AG04450 (cell line): ENCODE measurements at regions not wholly inside any gene's neighbourhood (a gene's known extent, or its start where the extent isn't known, plus 50 kb on each side); places are given as distances from the start of the nearest gene placed in this dataset.

ENCODE experiments used
- CTCF ChIA-PET: fragments of 300-600, 350-600 bp; formaldehyde crosslinking; extraction: SDS; loops from one replicate; lab custom pipeline; 2022; ENCODE audit warnings: antibody characterized with exemption, inconsistent platforms; lab: Charles Lee
- POLR2A ChIA-PET: fragments of 350-600 bp; formaldehyde crosslinking; extraction: SDS; loops from one replicate; lab custom pipeline; 2021; ENCODE audit warnings: antibody characterized with exemption, inconsistent platforms; lab: Yijun Ruan, JAX
- DNase-seq: peaks from one replicate; pipeline ENCODE4 v3.0.0-alpha.2; 2011; ENCODE audit warnings: low read depth, low spot score
- H3K27ac ChIP-seq: one replicate; pipeline ENCODE4 v1.5.1; 2012; ENCODE audit warnings: low read depth, low read length, control low read depth
- H3K27me3 ChIP-seq: one replicate; pipeline ENCODE4 v1.6.0; 2012; ENCODE audit warnings: low read length; ENCODE audit not compliant: control insufficient read depth, insufficient read depth
- H3K4me3 ChIP-seq: 2 replicates; pipeline ENCODE4 v1.5.1; 2011; ENCODE audit warnings: mild to moderate bottlenecking, low read depth, low read length, control low read depth
- H3K9me3 ChIP-seq: 2 replicates; pipeline ENCODE4 v1.5.1; 2012; ENCODE audit warnings: low read length; ENCODE audit not compliant: control insufficient read depth, insufficient read depth
- TF ChIP-seq, protein P1 (sequence below): IDR thresholded peaks from 2 replicates; pipeline ENCODE4 v1.5.1; 2011; ENCODE audit warnings: low read depth, low read length, control low read depth, inconsistent platforms

DNA sequence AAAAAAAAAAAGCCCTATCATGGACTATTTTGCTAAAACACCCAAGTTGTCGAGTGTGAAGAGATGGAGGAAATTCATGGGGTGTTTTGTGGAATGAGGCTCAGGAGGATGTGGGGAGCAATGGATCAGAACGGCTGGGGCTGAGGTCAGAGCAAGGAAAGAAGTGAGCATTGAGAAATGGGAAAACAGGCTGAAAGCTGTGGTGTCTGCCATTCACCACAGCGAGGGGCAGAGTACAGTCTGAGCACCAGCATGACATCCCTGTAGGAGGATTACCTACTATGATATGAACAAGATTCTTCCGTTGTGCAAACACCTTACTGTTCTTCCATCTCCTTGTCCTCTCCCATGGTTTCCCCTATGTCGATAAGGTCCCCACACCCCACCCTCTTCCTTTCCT lies 193.1 kb downstream of the TMEM114 start:
- DNase-seq = no peak
- Histone ChIP-seq H3K9me3 (peaks cover 25% of the 10 kb centered on the region), H3K4me3 (no peak overlapping the region), H3K27me3 (no peaks in the 10 kb centered on the region), H3K27ac (no peak overlapping the region)
- POLR2A ChIA-PET = no interaction called here
- TF ChIP-seq, protein P1, sequence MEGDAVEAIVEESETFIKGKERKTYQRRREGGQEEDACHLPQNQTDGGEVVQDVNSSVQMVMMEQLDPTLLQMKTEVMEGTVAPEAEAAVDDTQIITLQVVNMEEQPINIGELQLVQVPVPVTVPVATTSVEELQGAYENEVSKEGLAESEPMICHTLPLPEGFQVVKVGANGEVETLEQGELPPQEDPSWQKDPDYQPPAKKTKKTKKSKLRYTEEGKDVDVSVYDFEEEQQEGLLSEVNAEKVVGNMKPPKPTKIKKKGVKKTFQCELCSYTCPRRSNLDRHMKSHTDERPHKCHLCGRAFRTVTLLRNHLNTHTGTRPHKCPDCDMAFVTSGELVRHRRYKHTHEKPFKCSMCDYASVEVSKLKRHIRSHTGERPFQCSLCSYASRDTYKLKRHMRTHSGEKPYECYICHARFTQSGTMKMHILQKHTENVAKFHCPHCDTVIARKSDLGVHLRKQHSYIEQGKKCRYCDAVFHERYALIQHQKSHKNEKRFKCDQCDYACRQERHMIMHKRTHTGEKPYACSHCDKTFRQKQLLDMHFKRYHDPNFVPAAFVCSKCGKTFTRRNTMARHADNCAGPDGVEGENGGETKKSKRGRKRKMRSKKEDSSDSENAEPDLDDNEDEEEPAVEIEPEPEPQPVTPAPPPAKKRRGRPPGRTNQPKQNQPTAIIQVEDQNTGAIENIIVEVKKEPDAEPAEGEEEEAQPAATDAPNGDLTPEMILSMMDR = no peak
- CTCF ChIA-PET = no interaction called here

DNA sequence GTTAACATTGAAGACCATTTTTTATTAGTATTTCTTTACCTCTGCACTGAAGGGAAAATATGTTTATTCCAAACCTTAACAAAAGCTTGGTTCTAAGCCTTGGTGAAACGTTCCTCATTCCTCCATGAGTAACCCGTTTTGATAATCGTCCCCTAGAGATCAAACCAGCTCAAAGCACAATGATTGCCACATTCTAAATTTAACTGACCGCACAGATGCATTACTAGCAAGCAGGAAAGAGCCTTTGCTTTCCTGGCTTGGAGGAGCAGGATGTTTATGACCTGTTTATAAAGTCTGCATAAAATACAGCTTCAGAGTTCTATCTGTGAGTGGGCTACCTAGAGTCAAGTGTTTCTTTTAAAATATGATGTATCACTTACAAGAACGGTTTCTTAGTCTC lies 193.8 kb downstream of the TMEM114 start:
- no peaks in the 10 kb centered on the region for H3K27me3 ChIP-seq
- no peak for DNase-seq
- POLR2A ChIA-PET = no interaction called here
- no peak overlapping the region for H3K27ac ChIP-seq
- CTCF ChIA-PET = no interaction called here
- TF ChIP-seq, protein P1 = no peak
- no peak overlapping the region for H3K4me3 ChIP-seq
- peaks cover 19% of the 10 kb centered on the region for H3K9me3 ChIP-seq

DNA sequence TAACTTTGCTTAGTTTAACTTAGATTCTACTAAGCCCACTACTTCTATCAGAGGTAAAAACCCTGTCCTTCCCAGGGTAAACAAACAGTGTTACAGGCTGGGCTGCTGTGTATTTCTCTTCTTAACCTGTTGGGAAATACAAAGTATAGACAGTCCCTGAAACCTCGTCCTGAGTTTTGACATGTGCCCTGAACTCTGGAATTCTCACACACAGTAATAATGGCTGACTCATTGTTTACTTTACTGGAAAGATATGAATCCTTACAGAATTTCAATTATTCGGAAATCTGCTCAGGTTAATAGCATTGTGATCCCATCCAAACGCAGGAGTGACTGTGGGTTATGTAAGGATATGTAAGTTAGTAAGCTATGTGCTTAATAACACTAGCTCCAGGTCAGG lies 199.1 kb downstream of the TMEM114 start:
- Histone ChIP-seq H3K9me3 (peaks cover 24% of the 10 kb centered on the region), H3K27me3 (no peaks in the 10 kb centered on the region), H3K4me3 (no peak overlapping the region), H3K27ac (no peak overlapping the region)
- no peak for DNase-seq
- POLR2A ChIA-PET = no interaction called here
- TF ChIP-seq, protein P1 = no peak
- CTCF ChIA-PET = no interaction called here

DNA sequence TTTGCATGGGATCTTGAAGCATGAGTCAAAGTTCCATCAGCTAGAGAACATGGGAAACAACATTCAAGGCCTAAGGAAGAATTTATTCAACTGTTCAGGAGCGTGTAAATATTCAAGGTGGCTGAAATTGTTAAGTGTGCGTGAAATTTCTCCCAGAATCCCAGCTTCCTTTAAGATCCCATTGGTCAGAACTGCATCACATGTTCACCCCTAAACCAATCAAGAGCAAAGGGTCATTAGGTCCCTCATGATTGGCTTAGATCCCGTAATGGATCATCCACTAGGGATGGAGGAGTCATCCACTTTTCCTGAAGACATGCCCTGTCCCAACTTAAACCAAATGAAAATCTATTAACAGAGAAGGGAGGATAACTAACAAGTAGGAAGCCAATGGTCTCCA lies 201.6 kb downstream of the TMEM114 start:
- TF ChIP-seq, protein P1 = no peak
- POLR2A ChIA-PET = no interaction called here
- peaks cover 20% of the 10 kb centered on the region for H3K9me3 ChIP-seq
- no peak overlapping the region for H3K4me3 ChIP-seq
- no peak for DNase-seq
- H3K27me3 ChIP-seq = no peaks in the 10 kb centered on the region
- no peak overlapping the region for H3K27ac ChIP-seq
- CTCF ChIA-PET = interaction anchor here (0.7 kb wide), 1 partner anchor 79 kb away, joined by 4 read pairs; no protein-coding TSS in a partner anchor

DNA sequence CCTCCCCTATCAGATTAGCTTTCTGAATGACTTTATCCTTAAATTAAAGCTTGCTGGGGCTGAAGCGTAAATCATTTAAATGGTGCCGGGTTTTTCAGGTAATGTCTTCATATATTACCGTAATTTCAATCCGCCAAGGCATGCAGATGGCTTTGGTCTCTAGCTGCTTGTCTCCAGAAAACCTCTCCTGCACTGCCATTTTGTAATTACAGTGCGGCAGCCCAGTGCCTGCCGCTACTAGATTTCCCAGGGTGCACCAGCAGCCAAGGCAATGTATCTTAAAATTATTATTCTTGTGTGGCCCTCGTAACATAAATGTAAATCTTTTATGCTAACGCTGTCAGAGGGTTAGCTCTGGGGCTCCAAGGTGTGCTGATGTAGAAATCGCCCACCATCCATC lies 208.5 kb downstream of the TMEM114 start:
- ChIA-PET POLR2A (no interaction called here), CTCF (no interaction called here)
- Histone ChIP-seq H3K9me3 (peaks cover 10% of the 10 kb centered on the region), H3K27me3 (no peaks in the 10 kb centered on the region), H3K4me3 (no peak overlapping the region), H3K27ac (no peak overlapping the region)
- TF ChIP-seq, protein P1 = no peak
- DNase-seq = no peak
